Thyroid gland (tissue), 4 donors: ENCODE measurements at regions not wholly inside any gene's neighbourhood (a gene's known extent, or its start where the extent isn't known, plus 50 kb on each side); places are given as distances from the start of the nearest gene placed in this dataset.

ENCODE experiments used
- POLR2A ChIP-seq, 2 donors: fragments of 450-650 bp; IDR thresholded peaks; one replicate each; pipeline ENCODE4 v1.6.1; 2017; ENCODE audit warnings: antibody characterized with exemption in 2 of 2, mild to moderate bottlenecking in 2 of 2, moderate library complexity in 1 of 2
- TF ChIP-seq, protein P1 (sequence below), 6 experiments: fragments of 200-600 bp in 3 of 6; fragments of 450-650 bp in 3 of 6; sonication (generic) in 3 of 6; IDR thresholded peaks; one replicate each; pipeline ENCODE4 v1.5.1; 2016 to 2019; ENCODE audit warnings: antibody characterized with exemption in 6 of 6, mild to moderate bottlenecking in 2 of 6, inconsistent platforms in 1 of 6, moderate library complexity in 1 of 6

DNA sequence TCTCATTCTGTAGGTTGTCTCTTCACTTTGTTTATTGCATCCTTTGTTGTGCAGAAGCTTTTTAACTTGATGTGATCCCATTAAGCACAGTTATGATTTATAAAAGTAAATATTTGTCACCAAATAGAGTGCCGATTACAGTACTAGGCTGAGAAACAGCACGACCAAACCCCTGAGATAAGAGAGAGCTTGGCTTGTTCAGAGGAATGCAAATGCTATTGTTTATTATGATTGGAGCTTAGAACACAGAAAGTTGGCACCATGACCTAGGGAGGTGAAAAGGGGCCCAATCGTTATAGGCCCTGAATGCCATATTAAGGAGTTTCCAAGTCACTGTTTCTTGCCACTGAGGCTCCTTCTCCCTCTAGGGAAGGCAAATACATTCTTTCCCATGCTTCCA, 214.9 kb downstream of the KITLG start:
- TF ChIP-seq, protein P1, sequence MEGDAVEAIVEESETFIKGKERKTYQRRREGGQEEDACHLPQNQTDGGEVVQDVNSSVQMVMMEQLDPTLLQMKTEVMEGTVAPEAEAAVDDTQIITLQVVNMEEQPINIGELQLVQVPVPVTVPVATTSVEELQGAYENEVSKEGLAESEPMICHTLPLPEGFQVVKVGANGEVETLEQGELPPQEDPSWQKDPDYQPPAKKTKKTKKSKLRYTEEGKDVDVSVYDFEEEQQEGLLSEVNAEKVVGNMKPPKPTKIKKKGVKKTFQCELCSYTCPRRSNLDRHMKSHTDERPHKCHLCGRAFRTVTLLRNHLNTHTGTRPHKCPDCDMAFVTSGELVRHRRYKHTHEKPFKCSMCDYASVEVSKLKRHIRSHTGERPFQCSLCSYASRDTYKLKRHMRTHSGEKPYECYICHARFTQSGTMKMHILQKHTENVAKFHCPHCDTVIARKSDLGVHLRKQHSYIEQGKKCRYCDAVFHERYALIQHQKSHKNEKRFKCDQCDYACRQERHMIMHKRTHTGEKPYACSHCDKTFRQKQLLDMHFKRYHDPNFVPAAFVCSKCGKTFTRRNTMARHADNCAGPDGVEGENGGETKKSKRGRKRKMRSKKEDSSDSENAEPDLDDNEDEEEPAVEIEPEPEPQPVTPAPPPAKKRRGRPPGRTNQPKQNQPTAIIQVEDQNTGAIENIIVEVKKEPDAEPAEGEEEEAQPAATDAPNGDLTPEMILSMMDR (IDR thresholded peaks at IDR 0.05): no peak
- TF ChIP-seq POLR2A (IDR thresholded peaks at IDR 0.05): no peak
